ENCODE measurements at regions not wholly inside any gene's neighbourhood (a gene's known extent, or its start where the extent isn't known, plus 50 kb on each side); places are given as distances from the start of the nearest gene placed in this dataset.
A peak's percentile ranks its signal among the peaks of the same experiment; 100 is the strongest.

DNA sequence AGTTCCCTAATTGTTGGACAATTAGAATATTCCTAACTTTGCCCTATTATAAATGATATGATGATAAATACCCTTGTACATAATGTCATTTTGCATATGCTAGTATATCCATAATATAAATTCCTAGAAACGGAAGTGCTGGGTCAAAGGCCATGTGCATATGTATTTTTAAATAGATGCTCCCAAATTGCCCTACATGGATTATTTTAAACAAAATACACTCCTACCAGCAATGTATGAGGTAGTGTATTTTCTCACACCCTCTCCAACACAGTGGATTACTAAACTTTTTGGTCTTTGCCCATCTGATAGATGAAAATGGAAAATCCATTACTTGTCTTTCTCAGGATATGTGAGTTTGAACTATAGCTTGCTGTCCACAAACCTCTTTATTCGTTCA lies 385.1 kb upstream of the JARID2 start:
- ATAC-seq (no peak), DNase-seq (no peak)
- 100% methylated on average over 1 of the region's 2 CpGs for WGBS (ENCODE audit: insufficient coverage)
- no peaks in the 10 kb centered on the region for H3K9me3 ChIP-seq (ENCODE audit: control insufficient read depth, insufficient read depth, low read length)
- peaks cover 43% of the 10 kb centered on the region for H3K4me1 ChIP-seq (ENCODE audit: control insufficient read depth, insufficient read depth, low read length)
- no peaks in the 10 kb centered on the region for H3K27me3 ChIP-seq (ENCODE audit: control insufficient read depth, insufficient read depth, low read length)
- TF ChIP-seq, protein P1, sequence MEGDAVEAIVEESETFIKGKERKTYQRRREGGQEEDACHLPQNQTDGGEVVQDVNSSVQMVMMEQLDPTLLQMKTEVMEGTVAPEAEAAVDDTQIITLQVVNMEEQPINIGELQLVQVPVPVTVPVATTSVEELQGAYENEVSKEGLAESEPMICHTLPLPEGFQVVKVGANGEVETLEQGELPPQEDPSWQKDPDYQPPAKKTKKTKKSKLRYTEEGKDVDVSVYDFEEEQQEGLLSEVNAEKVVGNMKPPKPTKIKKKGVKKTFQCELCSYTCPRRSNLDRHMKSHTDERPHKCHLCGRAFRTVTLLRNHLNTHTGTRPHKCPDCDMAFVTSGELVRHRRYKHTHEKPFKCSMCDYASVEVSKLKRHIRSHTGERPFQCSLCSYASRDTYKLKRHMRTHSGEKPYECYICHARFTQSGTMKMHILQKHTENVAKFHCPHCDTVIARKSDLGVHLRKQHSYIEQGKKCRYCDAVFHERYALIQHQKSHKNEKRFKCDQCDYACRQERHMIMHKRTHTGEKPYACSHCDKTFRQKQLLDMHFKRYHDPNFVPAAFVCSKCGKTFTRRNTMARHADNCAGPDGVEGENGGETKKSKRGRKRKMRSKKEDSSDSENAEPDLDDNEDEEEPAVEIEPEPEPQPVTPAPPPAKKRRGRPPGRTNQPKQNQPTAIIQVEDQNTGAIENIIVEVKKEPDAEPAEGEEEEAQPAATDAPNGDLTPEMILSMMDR (IDR thresholded peaks at IDR 0.05) = no peak
- H3K4me1 Mint-ChIP-seq = peaks cover 71 to 87% of the 10 kb centered on the region in 2 donors
- intact Hi-C loops (cut with micrococcal nuclease) = no loop called here
- H3K27ac ChIP-seq (ENCODE audit: low read length) = peak overlapping the region; percentile 27
- no peaks in the 10 kb centered on the region for H3K36me3 ChIP-seq (ENCODE audit: control insufficient read depth, insufficient read depth, low read length)
- no peaks in the 10 kb centered on the region for H3K9me3 Mint-ChIP-seq
- peak overlapping the region; percentile 100 for H3K27ac Mint-ChIP-seq
- H3K36me3 Mint-ChIP-seq = no peaks in the 10 kb centered on the region
- no peak overlapping the region for H3K4me3 ChIP-seq (ENCODE audit: low read length)
- H3K27me3 Mint-ChIP-seq (ENCODE audit: low read depth in 2 of 2) = no peaks in the 10 kb centered on the region
- peak overlapping the region; percentile 49 for H3K4me3 Mint-ChIP-seq

DNA sequence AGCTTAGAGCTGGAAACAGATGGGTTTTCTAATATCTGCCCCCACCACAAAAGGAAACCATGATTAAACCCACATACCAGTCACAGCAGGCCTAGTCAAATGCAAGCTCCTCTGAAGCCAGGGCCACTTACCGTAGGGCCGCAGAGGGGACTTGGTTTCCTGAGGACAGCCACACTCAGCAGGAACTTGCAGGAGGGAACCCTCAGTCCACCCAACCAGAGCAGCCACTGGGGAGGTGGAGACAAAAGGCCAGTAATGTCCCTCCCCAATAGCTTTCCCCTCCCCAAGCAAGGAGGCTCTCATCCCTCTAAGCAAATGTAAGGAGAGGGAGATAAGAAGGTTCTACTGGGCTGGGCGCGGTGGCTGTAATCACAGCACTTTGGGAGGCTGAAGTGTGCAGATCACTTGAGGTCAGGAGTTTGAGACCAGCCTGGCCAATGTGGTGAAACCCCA lies 384.4 kb upstream of the JARID2 start:
- peak in 1 of 2 donors; percentile 31 for DNase-seq
- Mint-ChIP-seq H3K9me3 (no peaks in the 10 kb centered on the region), H3K4me1 (peaks cover 70 to 88% of the 10 kb centered on the region in 2 donors), H3K4me3 (peak overlapping the region; percentile 49), H3K36me3 (no peaks in the 10 kb centered on the region), H3K27ac (peak overlapping the region; percentile 100), H3K27me3 (ENCODE audit: low read depth in 2 of 2) (no peaks in the 10 kb centered on the region)
- no peaks in the 10 kb centered on the region for H3K9me3 ChIP-seq (ENCODE audit: control insufficient read depth, insufficient read depth, low read length)
- TF ChIP-seq, protein P1 (IDR thresholded peaks at IDR 0.05) = no peak
- peaks cover 43% of the 10 kb centered on the region for H3K4me1 ChIP-seq (ENCODE audit: control insufficient read depth, insufficient read depth, low read length)
- H3K4me3 ChIP-seq (ENCODE audit: low read length) = no peak overlapping the region
- no peaks in the 10 kb centered on the region for H3K27me3 ChIP-seq (ENCODE audit: control insufficient read depth, insufficient read depth, low read length)
- peak overlapping the region; percentile 27 for H3K27ac ChIP-seq (ENCODE audit: low read length)
- H3K36me3 ChIP-seq (ENCODE audit: control insufficient read depth, insufficient read depth, low read length) = no peaks in the 10 kb centered on the region
- 5% methylated on average over 2 of the region's 4 CpGs for WGBS (ENCODE audit: insufficient coverage)
- intact Hi-C loops (cut with micrococcal nuclease) = no loop called here
- peak in 1 of 3 donors; percentile 11 for ATAC-seq

DNA sequence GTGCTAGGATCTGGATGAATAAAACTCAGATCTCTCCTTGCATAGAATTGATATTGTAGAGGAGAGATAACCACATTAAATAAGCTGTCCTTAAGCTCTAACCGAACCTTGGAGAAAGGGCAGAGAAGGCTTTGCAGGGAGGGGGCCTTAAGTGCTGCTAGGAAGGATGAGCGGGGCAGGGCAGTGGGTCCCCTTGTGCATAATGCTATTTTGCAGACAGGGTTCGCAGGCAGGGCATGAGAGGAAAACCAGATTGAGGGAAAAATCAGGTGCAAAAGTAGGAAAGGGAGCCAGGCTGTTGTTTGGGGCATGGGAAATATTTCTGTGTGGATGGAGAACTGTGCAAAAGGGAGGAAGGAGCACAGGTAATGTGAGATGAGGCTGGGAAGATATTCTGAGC lies 383.0 kb upstream of the JARID2 start:
- ATAC-seq = no peak
- Histone ChIP-seq H3K27me3 (ENCODE audit: control insufficient read depth, insufficient read depth, low read length) (no peaks in the 10 kb centered on the region), H3K36me3 (ENCODE audit: control insufficient read depth, insufficient read depth, low read length) (no peaks in the 10 kb centered on the region), H3K9me3 (ENCODE audit: control insufficient read depth, insufficient read depth, low read length) (no peaks in the 10 kb centered on the region), H3K4me3 (ENCODE audit: low read length) (no peak overlapping the region), H3K4me1 (ENCODE audit: control insufficient read depth, insufficient read depth, low read length) (peaks cover 33% of the 10 kb centered on the region), H3K27ac (ENCODE audit: low read length) (no peak overlapping the region)
- 90% methylated on average over 3 of the region's 3 CpGs for WGBS (ENCODE audit: insufficient coverage)
- Mint-ChIP-seq H3K4me1 (peaks cover 59 to 82% of the 10 kb centered on the region in 2 donors), H3K4me3 (no peak overlapping the region), H3K9me3 (no peaks in the 10 kb centered on the region), H3K27me3 (ENCODE audit: low read depth in 2 of 2) (no peaks in the 10 kb centered on the region), H3K27ac (peak overlapping the region in 1 of 2 donors; percentile 92), H3K36me3 (no peaks in the 10 kb centered on the region)
- TF ChIP-seq, protein P1 (IDR thresholded peaks at IDR 0.05) = no peak
- no peak for DNase-seq
- intact Hi-C loops (cut with micrococcal nuclease) = no loop called here
